Osteoblast (primary cell): ENCODE measurements at regions not wholly inside any gene's neighbourhood (a gene's known extent, or its start where the extent isn't known, plus 50 kb on each side); places are given as distances from the start of the nearest gene placed in this dataset.

Experiments
- DNase-seq: peaks from one replicate; pipeline ENCODE4 v3.0.0; 2011; ENCODE audit warnings: low spot score, mixed read lengths; ENCODE audit not compliant: insufficient read length; ENCODE audit errors: missing footprints
- H2AFZ ChIP-seq: 2 replicates; pipeline ENCODE4 v1.6.0; 2011; ENCODE audit warnings: mild to moderate bottlenecking, low read length
- H3K27ac ChIP-seq: 2 replicates; pipeline ENCODE4 v1.5.1; 2011; ENCODE audit warnings: mild to moderate bottlenecking, low read depth, low read length, moderate library complexity
- H3K27me3 ChIP-seq: 2 replicates; pipeline ENCODE4 v1.6.0; 2012; ENCODE audit warnings: mild to moderate bottlenecking, control low read depth, inconsistent platforms, low read length, moderate library complexity; ENCODE audit not compliant: insufficient read depth
- H3K36me3 ChIP-seq: 2 replicates; pipeline ENCODE4 v1.5.1; 2011; ENCODE audit warnings: mild to moderate bottlenecking, low read length, control low read depth, moderate library complexity; ENCODE audit not compliant: insufficient read depth
- H3K4me1 ChIP-seq: 2 replicates; pipeline ENCODE4 v1.5.1; 2011; ENCODE audit warnings: mild to moderate bottlenecking, low read length, control low read depth, moderate library complexity; ENCODE audit not compliant: insufficient read depth
- H3K4me2 ChIP-seq: 2 replicates; pipeline ENCODE4 v1.6.0; 2011; ENCODE audit warnings: mild to moderate bottlenecking, low read length; ENCODE audit not compliant: insufficient read depth
- H3K4me3 ChIP-seq: fragments of 200-600 bp; sonication (generic); 3 replicates; pipeline ENCODE4 v1.5.1; 2012; ENCODE audit warnings: mild to moderate bottlenecking, low read length, inconsistent platforms; ENCODE audit not compliant: insufficient read depth
- H3K79me2 ChIP-seq: 2 replicates; pipeline ENCODE4 v1.6.0; 2012; ENCODE audit warnings: mild to moderate bottlenecking, low read length, control low read depth, inconsistent platforms; ENCODE audit not compliant: insufficient read depth
- H3K9me3 ChIP-seq: 2 replicates; pipeline ENCODE4 v1.5.1; 2011; ENCODE audit warnings: low read depth, low read length, control low read depth
- H4K20me1 ChIP-seq: 2 replicates; pipeline ENCODE4 v1.6.0; 2012; ENCODE audit warnings: mild to moderate bottlenecking, low read length, control low read depth; ENCODE audit not compliant: insufficient read depth
- CTCF ChIP-seq: IDR thresholded peaks from 2 replicates; pipeline ENCODE4 v1.5.1; 2011; ENCODE audit warnings: mild to moderate bottlenecking, low read depth, low read length, moderate library complexity; ENCODE audit errors: extremely low read depth

DNA sequence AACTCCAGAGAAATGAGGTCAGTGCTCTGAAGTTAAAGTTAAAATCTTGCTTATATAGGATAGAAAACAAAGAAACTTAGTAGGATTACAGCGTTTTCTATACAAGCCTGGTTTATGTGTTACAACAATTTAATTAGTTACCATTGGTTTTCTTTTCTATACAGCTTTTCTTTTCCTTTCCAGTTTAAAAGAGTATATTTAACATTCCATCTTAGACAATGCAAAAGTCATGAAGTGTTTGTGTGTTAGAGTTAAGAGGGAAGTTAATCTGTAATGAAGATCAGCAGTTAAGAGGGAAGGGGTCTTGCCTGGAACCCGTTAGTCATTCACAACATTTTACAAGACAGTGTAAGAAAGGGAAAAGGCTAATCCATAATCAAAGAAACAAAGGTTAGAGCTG is 338.3 kb downstream of the OTUD1 start:
- Histone ChIP-seq H3K9me3 (peaks cover 2% of the 10 kb centered on the region), H3K79me2 (no peaks in the 10 kb centered on the region), H2AFZ (no peak overlapping the region), H3K4me3 (no peak overlapping the region), H4K20me1 (no peaks in the 10 kb centered on the region), H3K27me3 (no peaks in the 10 kb centered on the region), H3K4me1 (no peaks in the 10 kb centered on the region), H3K36me3 (no peaks in the 10 kb centered on the region), H3K4me2 (no peak overlapping the region), H3K27ac (no peak overlapping the region)
- no peak for DNase-seq
- no peak for TF ChIP-seq CTCF

DNA sequence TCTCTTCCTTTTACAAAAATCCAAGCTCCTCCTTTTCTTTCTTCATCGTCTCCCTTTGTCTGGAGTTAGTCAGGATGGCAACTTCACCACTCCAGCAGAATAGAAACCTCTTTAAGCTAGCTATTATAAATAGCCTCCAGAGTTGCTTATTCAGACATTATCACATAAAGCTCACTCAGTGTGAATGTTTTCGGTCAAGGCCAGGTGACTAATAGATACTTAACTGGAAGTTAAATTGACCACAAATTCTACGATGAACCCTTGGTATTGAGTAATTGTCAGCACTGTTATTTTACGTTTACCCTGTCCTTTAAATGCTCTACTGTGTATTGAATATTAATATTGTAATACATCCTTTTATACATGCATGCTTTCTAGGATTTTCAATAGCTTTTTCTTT is 340.4 kb downstream of the OTUD1 start:
- no peak for TF ChIP-seq CTCF
- H3K9me3 ChIP-seq, result peaks cover under 1% of the 10 kb centered on the region
- H4K20me1 ChIP-seq, result no peaks in the 10 kb centered on the region
- no peak overlapping the region for H2AFZ ChIP-seq
- no peak overlapping the region for H3K27ac ChIP-seq
- no peak for DNase-seq
- H3K36me3 ChIP-seq, result no peaks in the 10 kb centered on the region
- no peaks in the 10 kb centered on the region for H3K4me1 ChIP-seq
- H3K79me2 ChIP-seq, result no peaks in the 10 kb centered on the region
- H3K4me2 ChIP-seq, result no peak overlapping the region
- no peak overlapping the region for H3K4me3 ChIP-seq
- no peaks in the 10 kb centered on the region for H3K27me3 ChIP-seq

GRCh38 chr10:23780331-23780730 is 341.5 kb downstream of the OTUD1 start:
- Histone ChIP-seq H3K27ac (no peak overlapping the region), H3K9me3 (no peaks in the 10 kb centered on the region), H2AFZ (no peak overlapping the region), H3K36me3 (no peaks in the 10 kb centered on the region), H3K4me2 (no peak overlapping the region), H3K4me1 (no peaks in the 10 kb centered on the region), H3K79me2 (no peaks in the 10 kb centered on the region), H4K20me1 (no peaks in the 10 kb centered on the region), H3K27me3 (no peaks in the 10 kb centered on the region), H3K4me3 (no peak overlapping the region)
- no peak for DNase-seq
- TF ChIP-seq CTCF, result no peak

GRCh38 chr10:23786594-23786993 is 347.7 kb downstream of the OTUD1 start:
- no peak for TF ChIP-seq CTCF
- Histone ChIP-seq H3K79me2 (no peaks in the 10 kb centered on the region), H4K20me1 (no peaks in the 10 kb centered on the region), H3K27me3 (no peaks in the 10 kb centered on the region), H3K4me1 (no peaks in the 10 kb centered on the region), H3K36me3 (no peaks in the 10 kb centered on the region), H2AFZ (no peak overlapping the region), H3K27ac (no peak overlapping the region), H3K9me3 (no peaks in the 10 kb centered on the region), H3K4me3 (no peak overlapping the region), H3K4me2 (no peak overlapping the region)
- DNase-seq, result no peak
